H1 (cell line): ENCODE measurements at regions not wholly inside any gene's neighbourhood (a gene's known extent, or its start where the extent isn't known, plus 50 kb on each side); places are given as distances from the start of the nearest gene placed in this dataset.

Experiments
- CTCF ChIA-PET: fragments of 300-600 bp; sonication (Branson Sonifier 250); formaldehyde crosslinking; loops from one replicate; lab custom pipeline; 2021; ENCODE audit not compliant: partially characterized antibody; lab: Charles Lee
- POLR2A ChIA-PET: fragments of 300-600 bp; sonication (Branson Sonifier 250); formaldehyde crosslinking; loops from one replicate; lab custom pipeline; 2021; ENCODE audit warnings: inconsistent platforms; ENCODE audit not compliant: partially characterized antibody; lab: Charles Lee
- DNase-seq, 2 experiments: peaks; one replicate each; pipeline versions ENCODE4 v3.0.0 to v3.0.0-alpha.2; 2010 to 2022; ENCODE audit warnings: low spot score in 2 of 2, low read depth in 1 of 2, mixed read lengths in 1 of 2
- FAIRE-seq: peaks from 2 replicates; lab custom pipeline; 2011; peaks lifted over from hg19 to GRCh38; lab: Jason Lieb, UNC
- H2AFZ ChIP-seq: 2 replicates; pipeline ENCODE4 v1.8.1; 2012; ENCODE audit warnings: low read length, inconsistent platforms
- H2AK5ac ChIP-seq: 2 replicates; pipeline ENCODE4 v1.6.1; 2013; ENCODE audit warnings: low read depth, low read length
- H2BK120ac ChIP-seq: replicated peaks from 2 replicates; pipeline ENCODE3; 2013; ENCODE audit warnings: low read depth, low read length, inconsistent platforms
- H2BK12ac ChIP-seq: 2 replicates; pipeline ENCODE4 v1.6.1; 2013; ENCODE audit warnings: low read depth, low read length
- H2BK15ac ChIP-seq: 2 replicates; pipeline ENCODE4 v1.6.1; 2013; ENCODE audit warnings: low read length
- H2BK20ac ChIP-seq: 2 replicates; pipeline ENCODE4 v1.6.1; 2013; ENCODE audit warnings: low read length
- H2BK5ac ChIP-seq: 2 replicates; pipeline ENCODE4 v1.6.1; 2013; ENCODE audit warnings: low read depth, low read length
- H3K14ac ChIP-seq: 2 replicates; pipeline ENCODE4 v1.6.1; 2013; ENCODE audit warnings: inconsistent platforms; ENCODE audit not compliant: insufficient read length
- H3K18ac ChIP-seq: 2 replicates; pipeline ENCODE4 v1.6.1; 2013; ENCODE audit warnings: low read length; ENCODE audit errors: extremely low read depth
- H3K23ac ChIP-seq: 2 replicates; pipeline ENCODE4 v1.6.1; 2013; ENCODE audit warnings: inconsistent platforms; ENCODE audit not compliant: insufficient read length
- H3K23me2 ChIP-seq: 2 replicates; pipeline ENCODE4 v1.6.1; 2013; ENCODE audit warnings: low read depth, low read length
- H3K27ac ChIP-seq: 2 replicates; pipeline ENCODE4 v1.6.1; 2011; ENCODE audit warnings: low read depth, low read length, inconsistent platforms
- H3K27me3 ChIP-seq, 4 experiments: replicated peaks in 1 of 4; 1 replicate in 1 of 4; 2 replicates in 3 of 4; pipeline versions ENCODE4 v1.6.1 to v1.8.1; 2011 to 2013; ENCODE audit warnings: low read length in 3 of 4, mild to moderate bottlenecking in 3 of 4, inconsistent platforms in 2 of 4, mixed read lengths in 2 of 4, moderate library complexity in 1 of 4; ENCODE audit not compliant: control insufficient read depth in 3 of 4, insufficient read depth in 3 of 4; ENCODE audit errors: extremely low read depth in 1 of 4
- H3K36me3 ChIP-seq, 4 experiments: 2 replicates each; pipeline versions ENCODE4 v1.6.1 to v1.8.1; 2011 to 2013; ENCODE audit warnings: mild to moderate bottlenecking in 4 of 4, low read length in 3 of 4, moderate library complexity in 2 of 4, control low read depth in 1 of 4, inconsistent platforms in 1 of 4; ENCODE audit not compliant: insufficient read depth in 4 of 4, control insufficient read depth in 2 of 4
- H3K4ac ChIP-seq: replicated peaks from 2 replicates; pipeline ENCODE3; 2013; ENCODE audit warnings: low read length, low read depth, mixed read lengths, inconsistent platforms; ENCODE audit not compliant: insufficient read length
- H3K4me1 ChIP-seq, 4 experiments: replicated peaks in 1 of 4; 1 replicate in 1 of 4; 2 replicates in 3 of 4; pipeline versions ENCODE4 v1.6.1 to v1.8.1; 2011 to 2013; ENCODE audit warnings: low read length in 3 of 4, inconsistent platforms in 2 of 4, mixed read lengths in 1 of 4; ENCODE audit not compliant: insufficient read depth in 4 of 4, control insufficient read depth in 3 of 4
- H3K4me2 ChIP-seq, 2 experiments: 2 replicates each; pipeline versions ENCODE4 v1.6.1 to v1.8.1; 2011 to 2013; ENCODE audit warnings: low read depth in 2 of 2, low read length in 2 of 2, control low read depth in 1 of 2, inconsistent platforms in 1 of 2, mild to moderate bottlenecking in 1 of 2; ENCODE audit not compliant: insufficient read depth in 1 of 2
- H3K4me3 ChIP-seq, 4 experiments: fragments of 200-600, 300-600 bp in 1 of 4; sonication (generic), shearing (Covaris generic), sonication (Bioruptor Twin) in 1 of 4; 2 replicates each; pipeline versions ENCODE4 v1.5.1 to v1.8.1; 2011 to 2016; ENCODE audit warnings: low read length in 4 of 4, low read depth in 3 of 4, control low read depth in 2 of 4, inconsistent platforms in 2 of 4, mild to moderate bottlenecking in 2 of 4, mixed read lengths in 1 of 4, moderate library complexity in 1 of 4; ENCODE audit not compliant: insufficient read depth in 2 of 4; ENCODE audit errors: extremely low read depth in 1 of 4
- H3K56ac ChIP-seq: replicated peaks from 2 replicates; pipeline ENCODE3; 2013; ENCODE audit warnings: low read depth, mild to moderate bottlenecking, mixed read lengths, low read length, inconsistent platforms; ENCODE audit not compliant: insufficient read length
- H3K79me1 ChIP-seq: 2 replicates; pipeline ENCODE4 v1.6.1; 2013; ENCODE audit warnings: low read depth, low read length, control low read depth
- H3K79me2 ChIP-seq, 2 experiments: 2 replicates each; pipeline versions ENCODE4 v1.6.1 to v1.8.1; 2012 to 2013; ENCODE audit warnings: low read length in 2 of 2, mild to moderate bottlenecking in 2 of 2, inconsistent platforms in 1 of 2; ENCODE audit not compliant: insufficient read depth in 2 of 2, control insufficient read depth in 1 of 2
- H3K9ac ChIP-seq, 4 experiments: replicated peaks in 1 of 4; 1 replicate in 1 of 4; 2 replicates in 3 of 4; pipeline versions ENCODE4 v1.6.1 to v1.8.1; 2011 to 2013; ENCODE audit warnings: low read depth in 3 of 4, low read length in 3 of 4, control low read depth in 2 of 4, mild to moderate bottlenecking in 2 of 4, moderate library complexity in 2 of 4, inconsistent platforms in 1 of 4; ENCODE audit errors: extremely low read depth in 1 of 4
- H3K9me3 ChIP-seq, 2 experiments: 2 replicates each; pipeline versions ENCODE4 v1.6.1 to v1.8.1; 2012 to 2013; ENCODE audit warnings: mild to moderate bottlenecking in 2 of 2, moderate library complexity in 2 of 2, control low read depth in 1 of 2, inconsistent platforms in 1 of 2, low read depth in 1 of 2, low read length in 1 of 2, mixed read lengths in 1 of 2; ENCODE audit not compliant: insufficient read depth in 2 of 2
- H4K20me1 ChIP-seq, 2 experiments: replicated peaks in 1 of 2; 2 replicates each; pipeline versions ENCODE3 to v1.8.1; 2011 to 2013; ENCODE audit warnings: inconsistent platforms in 2 of 2, low read length in 2 of 2, mild to moderate bottlenecking in 1 of 2; ENCODE audit not compliant: insufficient read depth in 2 of 2, control insufficient read depth in 1 of 2
- H4K5ac ChIP-seq: 2 replicates; pipeline ENCODE4 v1.6.1; 2013; ENCODE audit warnings: low read length, low read depth, mixed read lengths, inconsistent platforms; ENCODE audit not compliant: insufficient read length
- H4K8ac ChIP-seq: 2 replicates; pipeline ENCODE4 v1.8.0; 2013; ENCODE audit warnings: mild to moderate bottlenecking, moderate library complexity, low read length, inconsistent platforms; ENCODE audit not compliant: insufficient read depth; ENCODE audit errors: extremely low read depth
- H4K91ac ChIP-seq: replicated peaks from 2 replicates; pipeline ENCODE3; 2013; ENCODE audit warnings: low read length, mixed read lengths, inconsistent platforms; ENCODE audit not compliant: insufficient read length
- CHD1 ChIP-seq: IDR thresholded peaks from 2 replicates; pipeline ENCODE4 v1.6.1; 2012; ENCODE audit warnings: low read depth, low read length, improper control_type of control experiment
- EGR1 ChIP-seq: IDR thresholded peaks from 2 replicates; pipeline ENCODE4 v1.6.1; 2011; ENCODE audit warnings: low read depth, low read length, borderline replicate concordance
- FOSL1 ChIP-seq: IDR thresholded peaks from 2 replicates; pipeline ENCODE4 v1.6.1; 2011; ENCODE audit warnings: mild to moderate bottlenecking, low read depth, low read length, moderate library complexity; ENCODE audit not compliant: insufficient read depth
- KDM1A ChIP-seq: fragments of 200-600, 300-600 bp; sonication (generic); IDR thresholded peaks from 2 replicates; pipeline ENCODE4 v1.7.1; 2016; ENCODE audit warnings: mild to moderate bottlenecking, low read length, borderline replicate concordance
- WGBS, 2 experiments: shearing (Covaris generic) in 1 of 2; methylation state at CpG; one replicate each; pipeline versions ENCODE4 v1.1.6 to v1.1.7; 2013 to 2015; ENCODE audit warnings: low lambda C conversion rate in 2 of 2, mixed read lengths in 2 of 2, inconsistent platforms in 1 of 2, low coverage in 1 of 2, missing lambda C conversion rate in 1 of 2; ENCODE audit not compliant: insufficient replicate concordance in 2 of 2, insufficient coverage in 1 of 2, insufficient read length in 1 of 2; ENCODE audit errors: extremely low coverage in 1 of 2, missing lambda C conversion rate in 1 of 2; 5-methylcytosine and 5-hydroxymethylcytosine counted together

- Histone ChIP-seq H3K27ac (no peak overlapping the region), H3K4ac (no peak overlapping the region), H2BK15ac (no peak overlapping the region), H3K9ac (no peak overlapping the region), H2BK20ac (no peak overlapping the region), H4K8ac (no peak overlapping the region), H2AK5ac (no peak overlapping the region), H4K91ac (no peak overlapping the region), H3K36me3 (no peaks in the 10 kb centered on the region), H3K4me2 (no peak overlapping the region), H3K4me3 (no peak overlapping the region), H3K9me3 (no peaks in the 10 kb centered on the region), H3K4me1 (no peaks in the 10 kb centered on the region), H2BK5ac (no peak overlapping the region), H2BK120ac (no peak overlapping the region), H3K79me1 (no peaks in the 10 kb centered on the region), H3K14ac (no peak overlapping the region), H4K20me1 (no peaks in the 10 kb centered on the region), H2BK12ac (no peak overlapping the region), H3K27me3 (no peaks in the 10 kb centered on the region), H3K79me2 (no peaks in the 10 kb centered on the region), H4K5ac (no peak overlapping the region), H2AFZ (no peak overlapping the region), H3K23me2 (no peaks in the 10 kb centered on the region), H3K23ac (no peak overlapping the region), H3K56ac (no peak overlapping the region), H3K18ac (no peak overlapping the region)
- ChIA-PET POLR2A (no interaction called here), CTCF (no interaction called here)
- DNase-seq, result no peak
- 92% methylated on average over 5 of the region's 5 CpGs; no CpG with 5 or more reads in 1 of the 2 experiments for WGBS, 2 experiments
- TF ChIP-seq FOSL1, result no peak
- no peak for TF ChIP-seq EGR1
- TF ChIP-seq CHD1, result no peak
- TF ChIP-seq KDM1A, result no peak
- no peak for FAIRE-seq
Observed at GRCh38 chr4:181776264-181777054, 466.7 kb upstream of the TENM3 start.
